HCT116 (cell line): ENCODE measurements at regions not wholly inside any gene's neighbourhood (a gene's known extent, or its start where the extent isn't known, plus 50 kb on each side); places are given as distances from the start of the nearest gene placed in this dataset.
A peak's percentile ranks its signal among the peaks of the same experiment; 100 is the strongest.

Source experiments
- ATAC-seq: fragments of 200-7000 bp; cut with Tn5 transposase; 2 replicates; pipeline ENCODE4 v1.9.1; 2020; ENCODE audit warnings: mild to moderate bottlenecking, moderate library complexity
- BruUV-seq: library from RNA; stranded (reverse); fragments of 400-500 nt; replicated peaks from 2 replicates; lab custom pipeline; 2021; lab: Mats Ljungman, UMichigan
- CTCF ChIA-PET: fragments of 300-600 bp; sonication (Branson Sonifier 250); formaldehyde crosslinking; loops from one replicate; lab custom pipeline; 2021; ENCODE audit warnings: antibody characterized with exemption; lab: Charles Lee
- POLR2A ChIA-PET: fragments of 300-600, 350-600 bp; sonication (Branson Sonifier 250); formaldehyde crosslinking; loops from one replicate; lab custom pipeline; 2021; ENCODE audit warnings: antibody characterized with exemption; lab: Charles Lee
- RAD21 ChIA-PET, 2 experiments: fragments of 300-600 bp; sonication (Branson Sonifier 250); formaldehyde crosslinking; loops; one replicate each; lab custom pipeline; 2023; ENCODE audit warnings: low total read pairs in 2 of 2; ENCODE audit not compliant: uncharacterized antibody in 2 of 2, unreplicated experiment in 2 of 2, low non-redundant PET in 1 of 2; lab: Charles Lee
- DNase-seq: peaks from one replicate; pipeline ENCODE4 v3.0.0-alpha.2; 2010; ENCODE audit warnings: low read depth, low spot score
- H2AFZ ChIP-seq: fragments of 200-600 bp; shearing (Covaris generic), sonication (generic); 2 replicates; pipeline ENCODE4 v1.6.1; 2017; ENCODE audit warnings: low read depth, mixed run types, mixed read lengths, antibody characterized with exemption, low read length; ENCODE audit not compliant: poor library complexity, severe bottlenecking
- H3K27ac ChIP-seq: 2 replicates; pipeline ENCODE4 v1.5.1; 2012; ENCODE audit warnings: low read depth, low read length
- H3K27me3 ChIP-seq: fragments of 200-600 bp; sonication (generic); 2 replicates; pipeline ENCODE4 v1.6.1; 2016; ENCODE audit warnings: mixed run types, low read length, mixed read lengths; ENCODE audit not compliant: insufficient read depth
- H3K36me3 ChIP-seq, 2 experiments: fragments of 200-500 bp in 1 of 2; fragments of 200-600 bp in 1 of 2; sonication (Bioruptor generic) in 1 of 2; sonication (generic) in 1 of 2; 2 replicates each; pipeline versions ENCODE4 v1.5.1 to v1.6.1; 2014 to 2016; ENCODE audit warnings: low read length in 2 of 2, inconsistent platforms in 1 of 2, mixed read lengths in 1 of 2, mixed run types in 1 of 2; ENCODE audit not compliant: insufficient read depth in 2 of 2, control insufficient read depth in 1 of 2
- H3K4me1 ChIP-seq, 2 experiments: fragments of 200-600 bp in 1 of 2; sonication (generic) in 1 of 2; 2 replicates each; pipeline versions ENCODE4 v1.5.1 to v1.6.1; 2012 to 2017; ENCODE audit warnings: low read length in 2 of 2, inconsistent platforms in 1 of 2, mild to moderate bottlenecking in 1 of 2, mixed read lengths in 1 of 2, mixed run types in 1 of 2, moderate library complexity in 1 of 2; ENCODE audit not compliant: insufficient read depth in 2 of 2, control insufficient read depth in 1 of 2
- H3K4me2 ChIP-seq: fragments of 200-600 bp; sonication (generic); 2 replicates; pipeline ENCODE4 v1.6.1; 2017; ENCODE audit warnings: mixed run types, low read length, mixed read lengths
- H3K4me3 ChIP-seq, 2 experiments: fragments of 200-600 bp in 1 of 2; sonication (generic) in 1 of 2; replicated peaks in 1 of 2; 2 replicates each; pipeline ENCODE4 v1.5.1; 2011 to 2016; ENCODE audit warnings: low read length in 2 of 2, control low read depth in 1 of 2, low read depth in 1 of 2, mild to moderate bottlenecking in 1 of 2, mixed read lengths in 1 of 2, mixed run types in 1 of 2
- H3K79me2 ChIP-seq: fragments of 200-600 bp; sonication (generic); 2 replicates; pipeline ENCODE4 v1.6.1; 2017; ENCODE audit warnings: mild to moderate bottlenecking, mixed run types, low read length, moderate library complexity, mixed read lengths; ENCODE audit not compliant: insufficient read depth
- H3K9ac ChIP-seq: fragments of 200-600 bp; sonication (generic); 2 replicates; pipeline ENCODE4 v1.6.1; 2016; ENCODE audit warnings: low read length, mixed read lengths
- H3K9me2 ChIP-seq: fragments of 200-600 bp; sonication (generic), shearing (Covaris generic); 2 replicates; pipeline ENCODE4 v1.6.1; 2017; ENCODE audit warnings: mixed run types, mild to moderate bottlenecking, moderate library complexity; ENCODE audit not compliant: insufficient read depth
- H3K9me3 ChIP-seq, 2 experiments: fragments of 200-500 bp in 1 of 2; fragments of 200-600 bp in 1 of 2; sonication (Bioruptor generic) in 1 of 2; sonication (generic) in 1 of 2; 2 replicates each; pipeline ENCODE4 v1.6.1; 2014 to 2017; ENCODE audit warnings: low read length in 2 of 2, mixed read lengths in 2 of 2, inconsistent platforms in 1 of 2, low read depth in 1 of 2, mild to moderate bottlenecking in 1 of 2, mixed run types in 1 of 2, moderate library complexity in 1 of 2; ENCODE audit not compliant: control insufficient read depth in 1 of 2, insufficient read depth in 1 of 2
- H4K20me1 ChIP-seq: fragments of 200-600 bp; sonication (generic), shearing (Covaris generic); 2 replicates; pipeline ENCODE4 v1.6.1; 2017; ENCODE audit warnings: mixed run types, mild to moderate bottlenecking, moderate library complexity; ENCODE audit not compliant: insufficient read depth
- CEBPB ChIP-seq: IDR thresholded peaks from 2 replicates; pipeline ENCODE4 v1.6.1; 2012; ENCODE audit warnings: low read depth
- EGR1 ChIP-seq: IDR thresholded peaks from 2 replicates; pipeline ENCODE4 v1.6.1; 2012; ENCODE audit warnings: low read depth
- EZH2 ChIP-seq: fragments of 200-600 bp; sonication (generic); IDR thresholded peaks from 2 replicates; pipeline ENCODE4 v1.6.1; 2017; ENCODE audit warnings: antibody characterized with exemption, mixed run types
- FOSL1 ChIP-seq: IDR thresholded peaks from 2 replicates; pipeline ENCODE4 v1.6.1; 2012; ENCODE audit warnings: low read depth
- POLR2A ChIP-seq: IDR thresholded peaks from 2 replicates; pipeline ENCODE4 v1.7.0; 2011; ENCODE audit warnings: borderline replicate concordance; ENCODE audit not compliant: insufficient read depth, insufficient read length; ENCODE audit errors: extremely low read depth
- POLR2AphosphoS5 ChIP-seq: IDR thresholded peaks from 2 replicates; pipeline ENCODE4 v1.6.1; 2011; ENCODE audit warnings: mild to moderate bottlenecking, low read depth, low read length, moderate library complexity
- RAD21 ChIP-seq: IDR thresholded peaks from 2 replicates; pipeline ENCODE4 v1.6.1; 2012; ENCODE audit warnings: low read depth, mild to moderate bottlenecking
- SIN3A ChIP-seq: IDR thresholded peaks from 2 replicates; pipeline ENCODE4 v1.6.1; 2012; ENCODE audit warnings: low read depth
- SP1 ChIP-seq: IDR thresholded peaks from 2 replicates; pipeline ENCODE4 v1.6.1; 2012; ENCODE audit warnings: low read depth
- SRF ChIP-seq: IDR thresholded peaks from 2 replicates; pipeline ENCODE4 v1.6.1; 2012; ENCODE audit warnings: low read depth
- TCF7L2 ChIP-seq: IDR thresholded peaks from 2 replicates; pipeline ENCODE4 v1.7.0; 2011; ENCODE audit warnings: borderline replicate concordance, inconsistent platforms; ENCODE audit not compliant: insufficient read depth, insufficient read length; ENCODE audit errors: extremely low read depth
- YY1 ChIP-seq: IDR thresholded peaks from 2 replicates; pipeline ENCODE4 v1.6.1; 2011; ENCODE audit warnings: low read length, low read depth, moderate library complexity, mild to moderate bottlenecking; ENCODE audit not compliant: insufficient replicate concordance; ENCODE audit errors: extremely low read depth
- ZNF274 ChIP-seq: fragments of 200-500 bp; sonication (Bioruptor generic); IDR thresholded peaks from 2 replicates; pipeline ENCODE4 v1.6.1; 2014; ENCODE audit warnings: mild to moderate bottlenecking, low read depth, low read length, inconsistent platforms
- intact Hi-C: fragments of 100-400 bp; cut with micrococcal nuclease; formaldehyde crosslinking; loops from 2 replicates; pipeline ENCODE4 v1.10.0; 2022
- TF ChIP-seq, protein P1 (sequence below): IDR thresholded peaks from 2 replicates; pipeline ENCODE4 v1.6.1; 2011; ENCODE audit warnings: mild to moderate bottlenecking, low read length, moderate library complexity; ENCODE audit not compliant: insufficient replicate concordance; ENCODE audit errors: extremely low read depth
- TF ChIP-seq, protein P2 (sequence below): IDR thresholded peaks from 2 replicates; pipeline ENCODE4 v1.6.1; 2012

DNA sequence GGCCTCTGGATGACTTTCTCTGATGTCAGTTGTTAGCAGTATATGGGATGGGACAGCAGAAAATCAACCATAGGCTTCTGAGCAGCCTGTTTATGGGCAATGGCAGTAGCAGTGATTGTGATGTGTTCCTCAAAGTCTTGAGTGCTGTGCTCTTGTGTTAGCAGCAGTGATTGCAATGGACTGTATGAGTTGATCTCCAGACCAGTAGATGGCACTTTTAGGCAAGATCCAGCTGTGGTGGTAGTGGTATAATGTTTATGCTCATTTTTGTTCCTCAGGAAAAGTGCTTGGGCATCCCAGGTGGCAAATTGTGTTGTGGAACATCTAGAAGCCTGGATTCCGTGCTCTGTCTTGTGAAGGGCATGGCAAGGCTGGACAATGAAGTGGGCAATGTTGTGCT is 181.6 kb upstream of the SYNCRIP start:
- TF ChIP-seq, protein P1, sequence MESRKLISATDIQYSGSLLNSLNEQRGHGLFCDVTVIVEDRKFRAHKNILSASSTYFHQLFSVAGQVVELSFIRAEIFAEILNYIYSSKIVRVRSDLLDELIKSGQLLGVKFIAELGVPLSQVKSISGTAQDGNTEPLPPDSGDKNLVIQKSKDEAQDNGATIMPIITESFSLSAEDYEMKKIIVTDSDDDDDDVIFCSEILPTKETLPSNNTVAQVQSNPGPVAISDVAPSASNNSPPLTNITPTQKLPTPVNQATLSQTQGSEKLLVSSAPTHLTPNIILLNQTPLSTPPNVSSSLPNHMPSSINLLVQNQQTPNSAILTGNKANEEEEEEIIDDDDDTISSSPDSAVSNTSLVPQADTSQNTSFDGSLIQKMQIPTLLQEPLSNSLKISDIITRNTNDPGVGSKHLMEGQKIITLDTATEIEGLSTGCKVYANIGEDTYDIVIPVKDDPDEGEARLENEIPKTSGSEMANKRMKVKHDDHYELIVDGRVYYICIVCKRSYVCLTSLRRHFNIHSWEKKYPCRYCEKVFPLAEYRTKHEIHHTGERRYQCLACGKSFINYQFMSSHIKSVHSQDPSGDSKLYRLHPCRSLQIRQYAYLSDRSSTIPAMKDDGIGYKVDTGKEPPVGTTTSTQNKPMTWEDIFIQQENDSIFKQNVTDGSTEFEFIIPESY: no peak
- TF ChIP-seq RAD21: 0 out of 2 replicates have a peak, but pooled peaks have one; percentile 6
- DNase-seq: no peak
- no peaks in the 10 kb centered on the region for H3K36me3 ChIP-seq
- H3K79me2 ChIP-seq: no peaks in the 10 kb centered on the region
- no peak overlapping the region for H3K9ac ChIP-seq
- ChIA-PET RAD21 (no interaction called here), CTCF (no interaction called here), POLR2A (no interaction called here)
- no TSS peak for BruUV-seq
- no peaks in the 10 kb centered on the region for H3K9me3 ChIP-seq
- no peak overlapping the region for H3K4me3 ChIP-seq
- H2AFZ ChIP-seq: no peak overlapping the region
- ATAC-seq: no peak; the same call in 1 of the 2 replicates
- no peaks in the 10 kb centered on the region for H3K27me3 ChIP-seq
- intact Hi-C loops: no loop called here
- no peak overlapping the region for H3K27ac ChIP-seq
- H3K4me1 ChIP-seq: no peaks in the 10 kb centered on the region
- no peaks in the 10 kb centered on the region for H4K20me1 ChIP-seq
- no peaks in the 10 kb centered on the region for H3K9me2 ChIP-seq
- H3K4me2 ChIP-seq: no peak overlapping the region

DNA sequence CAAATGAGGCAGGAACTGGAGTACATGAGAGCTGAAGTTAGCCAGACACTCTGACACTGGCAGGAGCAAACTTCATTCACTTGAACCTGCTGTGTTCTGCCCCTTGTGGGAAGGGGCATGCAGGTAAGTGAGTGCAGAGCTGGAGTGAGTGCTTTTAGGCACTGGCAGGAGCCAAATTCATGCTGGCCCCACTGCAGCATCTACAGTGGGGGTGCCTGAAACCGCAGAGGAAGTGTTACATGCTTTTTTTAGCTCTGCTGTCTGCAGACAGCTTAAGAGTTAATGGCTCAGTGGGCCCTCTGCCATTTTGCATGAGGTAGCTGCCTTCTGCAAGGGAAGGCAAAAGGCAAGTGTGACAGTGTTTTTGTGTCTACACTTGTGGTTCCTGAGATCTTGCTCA is 167.9 kb upstream of the SYNCRIP start:
- H3K27ac ChIP-seq: no peak overlapping the region
- H3K9me2 ChIP-seq: no peaks in the 10 kb centered on the region
- RAD21 ChIA-PET: interaction anchor here in 1 of 2 experiments (0.7 kb wide), 1 partner anchor 1616 kb away, joined by 3 read pairs; no protein-coding TSS in a partner anchor
- POLR2A ChIA-PET: no interaction called here
- H3K4me1 ChIP-seq: no peaks in the 10 kb centered on the region
- intact Hi-C loops: no loop called here
- BruUV-seq: no TSS peak
- no peaks in the 10 kb centered on the region for H3K79me2 ChIP-seq
- no peaks in the 10 kb centered on the region for H3K36me3 ChIP-seq
- H3K4me2 ChIP-seq: no peak overlapping the region
- H4K20me1 ChIP-seq: no peaks in the 10 kb centered on the region
- CTCF ChIA-PET: no interaction called here
- H3K9ac ChIP-seq: no peak overlapping the region
- H2AFZ ChIP-seq: no peak overlapping the region
- ATAC-seq (no peak), DNase-seq (no peak)
- H3K9me3 ChIP-seq: no peaks in the 10 kb centered on the region
- H3K4me3 ChIP-seq: no peak overlapping the region
- no peaks in the 10 kb centered on the region for H3K27me3 ChIP-seq
- TF ChIP-seq YY1: no peak
- no peak for TF ChIP-seq EGR1
- TF ChIP-seq SIN3A: no peak
- TF ChIP-seq POLR2AphosphoS5: no peak
- TF ChIP-seq ZNF274: no peak
- no peak for TF ChIP-seq POLR2A
- TF ChIP-seq CEBPB: no peak
- no peak for TF ChIP-seq FOSL1
- TF ChIP-seq, protein P2, sequence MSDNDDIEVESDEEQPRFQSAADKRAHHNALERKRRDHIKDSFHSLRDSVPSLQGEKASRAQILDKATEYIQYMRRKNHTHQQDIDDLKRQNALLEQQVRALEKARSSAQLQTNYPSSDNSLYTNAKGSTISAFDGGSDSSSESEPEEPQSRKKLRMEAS: no peak
- TF ChIP-seq EZH2: no peak
- no peak for TF ChIP-seq SRF
- no peak for TF ChIP-seq SP1
- TF ChIP-seq, protein P1: no peak
- no peak for TF ChIP-seq TCF7L2
